GM23338 (cell line): ENCODE measurements at regions not wholly inside any gene's neighbourhood (a gene's known extent, or its start where the extent isn't known, plus 50 kb on each side); places are given as distances from the start of the nearest gene placed in this dataset.

Experiments
- TF ChIP-seq, protein P1 (sequence below): IDR thresholded peaks from one replicate; pipeline ENCODE4 v1.6.1; 2018; ENCODE audit warnings: antibody characterized with exemption; ENCODE audit not compliant: unreplicated experiment

DNA sequence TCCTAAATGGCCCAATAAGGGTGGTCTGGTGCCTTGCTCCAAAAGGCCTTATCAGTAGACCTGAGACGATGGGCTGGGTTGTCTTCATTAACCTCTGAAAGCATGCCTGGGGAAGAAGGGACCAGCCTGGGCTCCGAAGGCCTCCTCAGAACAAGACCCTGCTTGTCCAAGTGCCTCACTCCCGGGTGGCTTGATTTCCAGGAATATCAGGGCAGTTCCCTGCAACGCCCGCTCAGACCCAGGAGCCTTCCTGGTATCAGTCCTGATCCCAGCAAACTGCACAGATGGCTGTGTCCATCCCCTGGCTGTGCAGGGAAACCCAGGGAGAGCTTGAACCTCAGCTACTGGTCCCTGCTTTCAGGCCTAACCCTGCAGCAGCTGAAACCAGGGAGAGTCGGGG lies 49.9 kb upstream of the CUX1 start (continued):
- TF ChIP-seq, protein P1, sequence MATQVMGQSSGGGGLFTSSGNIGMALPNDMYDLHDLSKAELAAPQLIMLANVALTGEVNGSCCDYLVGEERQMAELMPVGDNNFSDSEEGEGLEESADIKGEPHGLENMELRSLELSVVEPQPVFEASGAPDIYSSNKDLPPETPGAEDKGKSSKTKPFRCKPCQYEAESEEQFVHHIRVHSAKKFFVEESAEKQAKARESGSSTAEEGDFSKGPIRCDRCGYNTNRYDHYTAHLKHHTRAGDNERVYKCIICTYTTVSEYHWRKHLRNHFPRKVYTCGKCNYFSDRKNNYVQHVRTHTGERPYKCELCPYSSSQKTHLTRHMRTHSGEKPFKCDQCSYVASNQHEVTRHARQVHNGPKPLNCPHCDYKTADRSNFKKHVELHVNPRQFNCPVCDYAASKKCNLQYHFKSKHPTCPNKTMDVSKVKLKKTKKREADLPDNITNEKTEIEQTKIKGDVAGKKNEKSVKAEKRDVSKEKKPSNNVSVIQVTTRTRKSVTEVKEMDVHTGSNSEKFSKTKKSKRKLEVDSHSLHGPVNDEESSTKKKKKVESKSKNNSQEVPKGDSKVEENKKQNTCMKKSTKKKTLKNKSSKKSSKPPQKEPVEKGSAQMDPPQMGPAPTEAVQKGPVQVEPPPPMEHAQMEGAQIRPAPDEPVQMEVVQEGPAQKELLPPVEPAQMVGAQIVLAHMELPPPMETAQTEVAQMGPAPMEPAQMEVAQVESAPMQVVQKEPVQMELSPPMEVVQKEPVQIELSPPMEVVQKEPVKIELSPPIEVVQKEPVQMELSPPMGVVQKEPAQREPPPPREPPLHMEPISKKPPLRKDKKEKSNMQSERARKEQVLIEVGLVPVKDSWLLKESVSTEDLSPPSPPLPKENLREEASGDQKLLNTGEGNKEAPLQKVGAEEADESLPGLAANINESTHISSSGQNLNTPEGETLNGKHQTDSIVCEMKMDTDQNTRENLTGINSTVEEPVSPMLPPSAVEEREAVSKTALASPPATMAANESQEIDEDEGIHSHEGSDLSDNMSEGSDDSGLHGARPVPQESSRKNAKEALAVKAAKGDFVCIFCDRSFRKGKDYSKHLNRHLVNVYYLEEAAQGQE: no peak
